Sciatic nerve (tissue), 2 donors: ENCODE measurements at regions not wholly inside any gene's neighbourhood (a gene's known extent, or its start where the extent isn't known, plus 50 kb on each side); places are given as distances from the start of the nearest gene placed in this dataset.

Experiments
- ATAC-seq: fragments of 200-7000 bp; cut with Tn5 transposase; one replicate; pipeline ENCODE4 v1.9.1; 2020; ENCODE audit warnings: mild to moderate bottlenecking, moderate library complexity
- DNase-seq: peaks from one replicate; pipeline ENCODE4 v3.0.0-alpha.2; 2020; ENCODE audit warnings: low spot score
- intact Hi-C: fragments of 100-400 bp; cut with DNase I; formaldehyde crosslinking; loops from one replicate; pipeline ENCODE4 v1.14.2; 2022
- donor health status: DM: no; HTN: no; CAD: no.
- donor health status: DM: no; HTN: no; CAD: no.

GRCh38 chr16:9566099-9566498 is 474.7 kb downstream of the HAPSTR1 start:
- no peak for DNase-seq
- no peak for ATAC-seq
- intact Hi-C loops, result no loop called here

- DNase-seq (no peak), ATAC-seq (no peak)
- intact Hi-C loops, result no loop called here
Measured at GRCh38 chr16:9567666-9568065, 476.2 kb downstream of the HAPSTR1 start.

GRCh38 chr16:9568261-9568660 is 476.8 kb downstream of the HAPSTR1 start:
- intact Hi-C loops, result no loop called here
- no peak for DNase-seq
- ATAC-seq, result no peak

- ATAC-seq (no peak), DNase-seq (no peak)
- intact Hi-C loops, result no loop called here
Measured at GRCh38 chr16:9570521-9570920, 479.1 kb downstream of the HAPSTR1 start.

- no peak for ATAC-seq
- no peak for DNase-seq
- intact Hi-C loops, result no loop called here
Measured at GRCh38 chr16:9578459-9578858, 487.0 kb downstream of the HAPSTR1 start.

GRCh38 chr16:9580025-9580424 is 488.6 kb downstream of the HAPSTR1 start:
- no peak for DNase-seq

GRCh38 chr16:9593440-9593839 is 502.0 kb downstream of the HAPSTR1 start:
- intact Hi-C loops, result no loop called here
- ATAC-seq, result no peak
- no peak for DNase-seq

More at GRCh38 chr16:9580025-9580424, 488.6 kb downstream of the HAPSTR1 start:
- ATAC-seq, result no peak
- intact Hi-C loops, result loop anchor here (5.0 kb wide), 1 partner anchor 182 kb away; no protein-coding TSS in a partner anchor

- ATAC-seq, result no peak
- intact Hi-C loops, result no loop called here
- DNase-seq, result no peak
Measured at GRCh38 chr16:9594047-9594446, 502.6 kb downstream of the HAPSTR1 start.

- ATAC-seq (no peak), DNase-seq (no peak)
- intact Hi-C loops, result no loop called here
Measured at GRCh38 chr16:9594946-9595345, 503.5 kb downstream of the HAPSTR1 start.

- intact Hi-C loops, result no loop called here
- ATAC-seq (no peak), DNase-seq (no peak)
Measured at GRCh38 chr16:9595393-9595792, 503.9 kb downstream of the HAPSTR1 start.

- intact Hi-C loops, result no loop called here
- ATAC-seq, result no peak
- no peak for DNase-seq
Measured at GRCh38 chr16:9596788-9597187, 505.3 kb downstream of the HAPSTR1 start.

GRCh38 chr16:9597967-9598730 is 506.7 kb downstream of the HAPSTR1 start:
- no peak for ATAC-seq
- intact Hi-C loops, result no loop called here
- DNase-seq, result no peak

GRCh38 chr16:9598731-9599083 is 507.3 kb downstream of the HAPSTR1 start:
- no peak for ATAC-seq
- intact Hi-C loops, result no loop called here

GRCh38 chr16:9599415-9600120 is 508.1 kb downstream of the HAPSTR1 start:
- intact Hi-C loops, result no loop called here
- no peak for ATAC-seq

More at GRCh38 chr16:9598731-9599083, 507.3 kb downstream of the HAPSTR1 start:
- no peak for DNase-seq

GRCh38 chr16:9602189-9602588 is 510.7 kb downstream of the HAPSTR1 start:
- intact Hi-C loops, result no loop called here
- no peak for DNase-seq
- ATAC-seq, result no peak

More at GRCh38 chr16:9599415-9600120, 508.1 kb downstream of the HAPSTR1 start:
- DNase-seq, result no peak

GRCh38 chr16:9603316-9603715 is 511.9 kb downstream of the HAPSTR1 start:
- DNase-seq (no peak), ATAC-seq (no peak)
- intact Hi-C loops, result no loop called here

GRCh38 chr16:9607515-9608230 is 516.2 kb downstream of the HAPSTR1 start:
- intact Hi-C loops, result no loop called here
- DNase-seq, result no peak
- no peak for ATAC-seq

GRCh38 chr16:9610727-9611126 is 519.3 kb downstream of the HAPSTR1 start:
- ATAC-seq, result no peak
- intact Hi-C loops, result no loop called here
- DNase-seq, result no peak

GRCh38 chr16:9612267-9612666 is 520.8 kb downstream of the HAPSTR1 start:
- DNase-seq (no peak), ATAC-seq (no peak)
- intact Hi-C loops, result no loop called here

- intact Hi-C loops, result no loop called here
- ATAC-seq (no peak), DNase-seq (no peak)
Measured at GRCh38 chr16:9614389-9614788, 522.9 kb downstream of the HAPSTR1 start.
